GM19372 (cell line): ENCODE measurements at regions not wholly inside any gene's neighbourhood (a gene's known extent, or its start where the extent isn't known, plus 50 kb on each side); places are given as distances from the start of the nearest gene placed in this dataset.

Experiments
- ATAC-seq: cut with Tn5 transposase; IDR thresholded peaks from one replicate; pipeline ENCODE4 v1.9.1; 2021; ENCODE audit warnings: mild to moderate bottlenecking, low read depth, moderate library complexity; ENCODE audit not compliant: unreplicated experiment

DNA sequence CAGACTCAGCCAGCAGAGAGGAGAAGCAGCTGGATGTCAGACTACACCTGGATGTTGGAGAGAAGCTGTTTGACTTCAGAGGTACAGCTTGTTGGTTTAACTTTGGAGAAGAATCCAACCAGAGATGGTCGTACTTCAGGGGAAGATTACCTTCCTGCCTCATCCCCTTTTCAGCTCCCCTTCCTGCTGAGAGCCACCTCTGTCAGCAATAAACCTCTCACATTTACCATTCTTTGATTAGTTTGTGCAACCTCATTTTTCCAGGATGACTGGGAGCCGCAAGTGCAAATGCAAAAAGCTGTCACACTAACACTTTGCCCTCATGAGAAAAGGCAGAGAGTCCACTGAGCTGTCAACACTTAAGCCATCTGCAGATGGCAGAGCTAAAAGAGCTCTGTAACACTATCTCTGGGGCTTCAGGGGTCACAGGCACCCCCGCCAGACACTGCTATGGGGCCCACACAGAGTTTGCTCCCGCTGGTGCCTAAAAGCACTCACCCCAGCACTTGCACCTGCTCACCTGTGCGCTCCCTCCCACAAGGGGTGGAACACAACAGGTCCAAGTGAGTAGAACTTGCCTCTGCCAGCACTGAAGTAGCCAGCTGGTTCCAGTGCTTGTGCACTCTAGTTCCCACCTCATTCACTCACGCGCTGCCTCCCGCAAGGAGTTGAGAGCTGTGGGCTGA lies 391.7 kb downstream of the METTL4 start:
- ATAC-seq = no peak

DNA sequence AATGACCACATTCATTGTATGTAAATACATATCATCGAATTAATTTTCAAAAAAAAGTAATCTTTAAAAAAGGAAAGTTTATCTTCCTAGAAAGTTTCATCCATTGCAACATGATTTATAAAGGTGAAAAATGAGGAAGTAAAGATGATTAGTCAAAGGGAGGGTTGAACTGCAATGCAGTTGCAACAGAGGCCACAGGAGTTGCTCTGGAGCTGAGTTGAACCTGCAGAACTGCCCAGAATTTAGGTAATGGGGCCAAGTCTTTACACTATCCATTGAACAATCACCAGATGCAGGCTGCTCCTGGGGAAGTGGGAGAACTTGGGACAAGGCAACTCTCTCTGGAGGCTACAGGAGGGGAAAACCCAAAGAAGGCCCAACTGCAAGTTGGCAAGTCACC lies 390.7 kb downstream of the METTL4 start:
- ATAC-seq = no peak

DNA sequence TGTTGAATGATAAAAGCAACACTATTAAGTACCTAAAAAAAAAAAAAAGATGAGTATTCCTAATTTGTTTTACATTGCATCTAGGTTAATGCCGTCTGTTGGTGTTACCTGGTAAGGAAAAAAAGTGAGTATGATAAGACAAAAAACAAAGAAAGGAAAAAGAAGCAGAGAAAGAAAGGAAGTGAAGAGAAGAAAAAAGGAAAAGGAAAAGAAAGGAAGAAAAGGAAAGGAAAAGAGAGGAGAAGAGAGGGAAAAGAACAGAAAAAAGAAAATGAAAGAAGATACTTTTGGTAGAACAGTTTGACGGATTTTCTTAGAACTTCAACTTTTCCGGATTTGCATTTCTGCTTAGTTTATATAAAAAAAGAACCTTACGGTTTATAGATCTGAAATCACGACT lies 387.9 kb downstream of the METTL4 start:
- ATAC-seq = no peak

DNA sequence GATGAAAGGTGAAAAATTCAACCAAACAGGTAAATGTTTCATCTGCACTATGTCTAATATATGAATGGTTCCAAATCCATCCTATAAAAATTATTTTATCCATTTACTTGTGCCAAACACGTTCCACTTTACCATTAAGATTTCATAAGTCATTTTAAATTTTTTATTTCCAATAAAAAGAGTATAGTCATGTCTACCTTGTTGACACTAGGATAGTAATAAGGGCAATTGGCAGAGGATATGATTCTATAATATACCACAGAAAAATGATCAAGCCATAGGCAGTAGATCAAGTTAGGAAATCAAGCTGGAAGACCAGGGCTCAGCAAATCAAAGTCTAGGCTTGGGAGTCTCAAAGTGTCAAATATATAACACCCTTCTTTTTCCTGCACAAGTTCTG lies 384.3 kb downstream of the METTL4 start:
- ATAC-seq = no peak

DNA sequence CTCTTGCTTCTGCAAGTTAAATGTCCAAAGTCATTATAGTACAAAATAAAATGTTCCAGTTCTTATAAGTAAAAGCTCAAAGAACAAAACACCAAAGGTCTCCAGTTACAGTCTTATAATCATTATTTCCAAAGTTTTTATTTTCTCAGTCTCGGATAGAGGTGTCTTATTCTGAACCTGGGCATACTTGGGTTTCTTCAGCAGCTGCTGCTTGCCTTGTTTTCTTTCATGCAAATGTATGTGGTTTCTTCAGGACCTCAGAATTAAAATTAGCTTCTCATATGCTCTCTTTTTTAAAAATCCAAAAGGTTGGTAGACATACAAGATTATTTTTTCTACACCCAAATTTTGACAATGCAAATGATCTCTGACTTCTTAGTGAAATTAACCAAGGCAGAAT lies 383.0 kb downstream of the METTL4 start:
- ATAC-seq = no peak

DNA sequence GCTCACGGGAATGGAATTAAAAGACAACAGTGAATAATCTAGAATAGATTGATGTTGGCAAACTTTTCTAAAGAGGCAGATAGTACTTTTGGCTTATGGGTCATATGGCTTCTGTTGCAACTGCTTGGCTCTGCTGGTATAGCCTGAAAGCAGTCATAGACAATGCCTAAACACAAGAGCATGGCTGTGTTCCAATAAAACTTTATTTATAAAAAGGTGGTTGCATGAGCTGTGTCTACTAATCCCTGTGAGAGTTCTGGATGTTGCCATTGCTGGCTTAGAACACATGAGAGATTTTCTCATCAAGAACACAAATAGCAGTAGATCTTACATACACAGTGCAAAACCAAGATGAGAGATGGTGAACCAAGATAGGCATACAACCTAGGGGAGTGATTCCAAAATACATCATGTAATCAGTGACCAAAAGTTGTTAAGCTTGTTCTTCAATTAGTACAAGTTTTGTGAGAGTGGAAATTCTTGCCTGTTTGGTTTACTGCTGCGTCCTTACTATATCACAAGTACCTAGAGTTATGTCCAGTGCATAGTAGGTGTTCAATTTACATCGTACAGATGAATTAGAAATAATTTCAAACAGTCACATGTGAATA lies 380.0 kb downstream of the METTL4 start:
- no peak for ATAC-seq

DNA sequence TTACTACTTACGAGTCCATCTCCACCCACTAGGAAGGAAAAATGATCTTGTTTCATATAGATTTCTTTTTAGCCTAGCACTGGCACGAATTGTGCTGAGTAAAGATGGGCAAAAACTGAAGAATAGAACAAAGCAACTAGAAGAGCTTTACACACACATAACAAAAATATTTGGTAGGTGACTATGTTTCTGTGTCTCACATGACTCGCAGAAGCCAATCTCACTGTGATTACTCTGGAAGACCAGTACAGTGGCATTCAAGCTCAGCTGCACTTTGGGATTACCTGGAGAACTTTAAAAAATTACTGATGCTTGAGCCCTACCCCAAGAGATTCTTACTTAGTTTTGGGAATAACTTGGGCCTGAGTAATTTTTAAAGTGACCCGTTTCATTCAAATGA lies 378.7 kb downstream of the METTL4 start:
- no peak for ATAC-seq

DNA sequence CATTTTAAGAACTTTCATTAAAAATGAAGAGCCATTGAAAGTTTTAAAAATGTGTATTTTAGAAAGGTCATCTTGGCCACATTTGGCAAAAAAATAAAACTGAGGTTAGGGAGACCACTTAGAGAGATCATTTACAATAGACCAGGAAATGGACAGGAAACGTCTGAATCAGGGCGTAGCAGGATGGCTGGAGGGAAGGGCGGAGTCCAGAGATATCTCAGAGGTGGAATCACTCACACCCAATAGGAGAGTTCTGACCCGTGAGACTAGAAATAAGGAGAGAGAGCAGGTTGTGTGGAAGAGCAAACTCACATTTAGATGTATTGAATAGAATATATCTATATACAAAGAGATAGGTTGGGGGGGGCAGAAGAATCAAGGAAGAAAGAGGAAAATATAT lies 373.4 kb downstream of the METTL4 start:
- ATAC-seq = no peak

DNA sequence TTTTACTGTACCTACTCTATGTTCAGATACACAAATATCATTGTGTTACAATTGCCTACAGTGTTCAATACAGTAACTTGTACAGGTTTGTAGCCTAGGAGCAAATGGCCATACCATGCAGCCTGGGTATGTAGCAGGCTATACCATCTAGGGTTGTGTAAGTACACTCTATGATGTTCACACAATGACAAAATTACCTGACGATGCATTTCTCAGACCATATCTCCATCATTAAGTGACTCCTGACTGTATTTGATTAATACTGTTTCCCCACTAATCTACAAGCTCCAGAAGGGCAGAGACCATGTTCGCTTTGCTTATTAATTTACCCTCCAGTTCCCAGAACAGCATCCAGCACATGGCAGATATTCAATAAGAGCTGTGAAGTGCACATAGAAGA lies 372.2 kb downstream of the METTL4 start:
- ATAC-seq = no peak

DNA sequence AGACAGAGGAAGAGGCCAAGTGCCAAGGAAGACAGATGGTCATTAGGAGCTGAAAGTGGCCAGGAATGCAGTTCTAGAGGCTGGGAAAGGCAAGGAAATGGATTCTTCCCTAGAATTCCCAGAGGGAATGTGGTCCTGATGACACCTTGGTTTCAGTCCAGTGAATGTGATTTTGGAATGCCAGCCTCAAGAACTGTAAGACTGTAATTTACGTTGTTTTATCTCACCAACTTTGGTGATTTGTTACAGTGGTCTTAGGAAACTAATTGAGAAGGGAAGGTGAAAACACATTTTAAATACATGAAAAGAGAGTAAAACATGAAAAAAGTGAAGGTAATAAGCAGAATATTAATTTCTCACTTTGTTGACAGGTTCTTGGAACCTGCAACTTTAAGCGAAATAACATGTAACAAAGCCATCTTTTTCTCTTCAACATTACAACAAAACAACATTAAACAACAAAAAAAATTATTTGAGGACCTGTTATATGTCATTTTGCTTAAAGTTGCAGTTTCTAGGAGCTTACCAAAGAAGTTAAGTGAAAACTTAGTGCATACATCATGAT lies 370.2 kb downstream of the METTL4 start:
- ATAC-seq = no peak

DNA sequence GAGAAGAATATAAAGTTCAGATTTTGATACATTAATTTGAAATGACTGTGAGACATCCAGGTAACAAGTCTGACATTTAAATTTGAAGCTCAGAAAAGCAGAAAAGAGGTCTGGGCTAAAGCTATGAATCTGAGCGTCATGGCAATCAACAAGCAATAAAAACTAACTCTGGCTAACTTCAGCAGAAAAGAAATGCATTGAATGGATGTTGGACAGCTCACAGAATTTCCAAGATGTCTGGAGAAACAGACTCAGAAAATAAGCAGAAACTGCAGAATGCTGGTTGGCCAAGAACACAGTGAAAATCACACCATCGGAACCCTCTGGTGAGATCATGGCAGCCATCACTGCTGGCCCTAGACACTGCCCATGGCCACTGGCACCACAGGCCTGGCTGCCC lies 366.6 kb downstream of the METTL4 start:
- no peak for ATAC-seq

DNA sequence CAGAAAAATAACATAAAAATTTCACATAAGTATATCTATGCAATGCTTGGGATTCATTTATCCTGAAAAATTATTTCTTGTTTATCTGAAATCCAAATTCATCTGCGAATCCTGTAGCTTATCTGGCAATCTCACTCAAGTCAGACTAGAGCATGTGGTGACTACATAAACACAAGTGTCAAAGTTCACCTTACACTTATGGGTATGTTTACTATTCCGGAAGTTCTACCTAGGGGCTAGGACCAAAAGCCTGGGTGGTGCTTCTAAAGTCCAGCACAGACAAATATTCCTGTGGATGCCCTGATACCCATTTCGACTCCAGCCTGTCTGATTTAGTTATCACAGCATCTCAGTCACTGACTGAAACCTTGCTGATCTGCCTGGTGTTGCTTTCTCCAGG lies 364.0 kb downstream of the METTL4 start:
- no peak for ATAC-seq

DNA sequence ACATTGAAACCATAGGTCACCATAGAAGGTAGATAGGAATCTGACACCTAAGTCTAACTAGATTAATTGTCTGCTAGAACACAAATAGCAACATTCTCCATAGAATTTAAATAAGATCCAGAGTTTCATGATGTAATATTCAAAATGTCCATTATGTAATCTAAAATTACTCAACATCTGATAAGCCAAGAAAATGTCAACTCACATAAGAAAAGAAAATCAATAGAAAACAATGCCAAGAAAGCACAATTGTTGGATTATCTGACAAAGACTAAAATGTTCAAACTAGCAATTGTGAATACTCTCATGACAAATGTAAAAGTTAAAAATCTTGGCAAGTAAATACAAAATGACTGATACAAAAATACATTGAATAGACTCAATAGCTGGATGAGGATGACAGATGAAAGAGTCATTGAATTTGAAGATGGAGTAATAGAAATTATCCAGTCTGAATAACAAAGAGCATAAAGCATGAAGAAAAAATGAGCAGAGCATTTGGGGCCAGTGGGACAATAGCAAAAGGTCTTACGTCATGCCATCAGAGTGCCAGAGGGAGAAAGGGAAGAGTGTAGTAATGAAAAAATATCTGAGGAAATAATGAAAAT lies 358.6 kb downstream of the METTL4 start:
- ATAC-seq = no peak

DNA sequence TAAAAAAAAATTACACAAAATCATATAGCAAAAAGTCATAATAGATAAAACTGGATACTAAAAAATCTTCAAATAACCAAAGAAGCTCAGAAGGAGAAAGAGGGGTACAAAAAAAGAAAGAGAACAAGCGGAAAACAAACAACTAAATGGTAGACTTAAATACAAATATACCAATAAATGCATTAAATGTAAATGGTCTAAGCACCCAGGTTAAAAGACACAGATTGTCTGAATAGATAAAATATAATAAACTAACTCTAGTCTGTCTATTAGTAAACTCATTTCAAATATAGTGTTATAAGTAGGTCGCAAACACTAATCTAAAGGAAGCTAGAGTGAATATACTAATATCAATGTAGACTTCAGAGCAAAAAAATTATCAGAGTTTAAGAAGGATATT lies 357.4 kb downstream of the METTL4 start:
- no peak for ATAC-seq

DNA sequence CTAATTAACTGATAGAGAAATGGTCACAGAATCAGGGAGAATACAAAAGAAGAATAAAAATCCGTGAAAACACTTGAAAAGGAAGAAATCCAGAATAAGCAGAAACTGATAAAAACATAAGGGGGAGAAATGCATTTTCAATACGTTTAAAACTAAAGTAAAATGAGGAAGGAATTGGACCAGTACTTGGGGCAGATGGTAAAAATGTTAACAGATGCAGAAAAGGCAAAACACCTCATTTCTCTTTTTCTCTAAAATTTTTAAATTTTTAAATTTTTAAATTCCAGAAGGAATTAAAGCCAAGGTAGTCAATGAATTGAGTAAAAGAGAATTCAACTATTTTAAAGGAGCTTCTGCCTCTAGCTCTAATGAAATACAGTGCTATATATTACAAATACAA lies 353.9 kb downstream of the METTL4 start:
- no peak for ATAC-seq

DNA sequence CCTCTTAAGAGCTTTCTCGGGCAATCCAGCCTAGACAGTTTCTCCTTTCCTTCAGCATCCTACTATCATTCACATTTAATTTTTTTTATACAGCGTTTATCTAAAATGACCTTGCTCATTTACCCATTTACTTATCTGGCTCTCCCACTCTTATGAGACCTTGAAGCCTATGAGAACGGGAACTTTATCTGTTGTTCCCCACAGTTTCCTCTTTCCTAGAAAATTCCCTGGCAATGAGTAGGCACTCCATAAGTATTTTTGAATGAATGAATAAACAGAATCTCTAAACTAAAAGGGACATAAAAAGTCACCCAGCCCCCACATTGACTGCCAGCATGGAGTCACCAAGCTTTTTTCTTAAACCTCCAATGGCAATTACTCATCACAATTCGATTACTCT lies 353.2 kb downstream of the METTL4 start:
- ATAC-seq = no peak

DNA sequence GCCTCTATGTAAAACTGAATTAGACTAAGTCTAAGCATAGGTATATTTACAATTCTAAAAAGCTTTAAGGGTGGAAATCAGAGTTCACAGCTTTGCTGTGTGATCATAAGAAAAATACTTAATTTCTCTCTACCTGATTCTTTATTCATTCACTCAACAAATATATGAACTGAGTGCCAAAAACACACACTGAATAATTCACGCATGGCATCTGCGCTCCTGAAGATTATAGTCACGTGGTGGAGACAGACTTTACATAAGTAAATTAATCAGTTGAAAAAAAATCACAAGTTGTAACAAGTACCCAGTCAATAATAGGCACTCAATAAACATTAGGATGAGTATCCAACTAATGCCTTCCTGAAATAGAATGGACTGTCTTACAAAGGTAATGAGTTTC lies 351.6 kb downstream of the METTL4 start:
- ATAC-seq = no peak

DNA sequence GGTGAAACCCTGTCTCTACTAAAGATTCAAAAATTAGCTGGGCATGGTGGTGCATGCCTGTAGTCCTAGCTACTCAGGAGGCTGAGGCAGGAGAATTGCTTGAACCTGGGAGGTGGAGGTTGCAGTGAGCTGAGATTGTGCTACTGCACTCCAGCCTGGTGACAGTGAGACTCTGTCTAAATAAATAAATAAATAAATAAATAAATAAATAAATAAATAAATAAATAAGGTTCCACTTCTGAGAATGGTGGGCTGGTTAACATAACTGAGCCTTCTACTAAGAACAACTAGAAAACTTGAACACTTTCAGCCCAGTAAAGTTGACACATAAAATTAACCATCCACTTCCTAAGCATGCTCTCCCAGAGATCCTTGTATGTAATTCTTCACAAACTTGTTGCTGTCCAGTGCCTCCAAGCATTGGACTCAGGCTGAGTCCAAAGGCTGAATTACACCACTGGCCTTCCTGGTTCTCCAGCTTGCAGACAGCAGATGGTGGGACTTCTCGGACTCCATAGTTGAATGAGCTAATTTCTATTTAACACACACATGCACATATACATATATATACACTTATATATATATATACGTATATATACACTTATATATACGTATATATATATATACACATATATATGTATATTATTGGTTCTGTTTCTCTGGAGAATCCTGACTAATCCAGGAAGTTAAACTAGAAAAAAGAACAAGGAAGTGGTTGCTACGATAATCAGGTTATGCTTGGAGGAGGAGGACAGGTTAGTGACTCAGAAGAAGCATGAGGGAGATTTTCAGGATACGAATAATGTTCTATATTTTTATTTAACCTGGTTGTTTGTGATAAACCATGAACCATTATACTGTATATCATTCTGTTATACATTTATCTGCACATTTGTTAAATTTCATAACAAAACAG lies 348.8 kb downstream of the METTL4 start:
- no peak for ATAC-seq

DNA sequence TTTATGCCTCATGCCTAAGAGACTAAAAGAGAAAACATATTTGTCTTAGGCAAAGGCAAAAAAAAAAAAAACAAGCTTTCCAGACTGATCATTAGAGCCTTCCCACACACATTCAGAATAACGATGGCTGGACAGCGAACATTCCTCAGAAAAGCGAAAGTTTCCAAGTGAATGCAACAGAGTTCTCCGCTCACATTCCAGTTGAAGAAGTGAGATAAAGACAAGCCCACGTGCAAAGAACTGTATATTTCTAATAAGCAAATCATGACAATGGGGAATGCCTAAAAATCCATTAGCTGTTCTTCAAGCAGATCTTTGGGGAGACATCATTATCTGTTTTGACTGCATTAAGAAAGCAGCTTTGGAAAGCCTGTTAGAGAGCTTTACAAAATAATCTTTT lies 347.9 kb downstream of the METTL4 start:
- ATAC-seq = no peak

DNA sequence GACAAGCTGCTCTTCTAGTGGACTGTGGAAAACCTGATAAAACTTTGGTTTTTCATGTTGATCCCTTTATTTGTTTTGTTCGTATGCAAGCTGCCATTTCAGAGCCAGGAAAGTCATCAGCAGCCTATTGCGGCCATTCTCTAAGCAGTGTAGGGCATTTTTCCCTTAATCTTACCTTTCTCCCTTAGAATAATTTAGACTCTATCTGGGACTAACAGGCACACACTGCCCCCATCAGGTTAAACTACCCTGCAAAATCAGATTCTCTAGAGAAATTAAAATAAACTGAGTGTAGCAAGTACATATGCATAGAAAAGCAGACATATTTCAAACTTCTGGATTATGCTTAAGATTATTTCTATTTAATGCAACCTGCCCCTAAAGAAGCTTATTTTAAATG lies 347.5 kb downstream of the METTL4 start:
- ATAC-seq = no peak

DNA sequence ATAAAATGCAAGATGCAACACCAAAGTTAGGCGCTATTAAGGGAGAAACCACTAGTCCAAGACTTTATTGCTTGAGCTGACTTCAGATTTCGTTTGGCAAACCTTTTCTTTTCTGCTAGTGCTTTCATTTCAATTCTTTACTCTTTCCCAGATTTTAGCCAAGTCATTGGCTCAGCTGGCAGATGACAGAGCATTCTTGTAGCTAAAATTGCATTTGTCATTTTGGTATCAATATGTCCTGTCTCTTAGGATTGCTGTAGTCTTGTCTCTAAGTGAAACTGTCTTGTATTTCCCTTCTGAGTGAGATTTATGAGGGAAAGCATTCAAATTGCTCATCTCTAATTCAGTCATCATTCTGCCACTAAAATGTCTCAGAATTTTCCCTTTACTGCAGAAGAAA lies 335.1 kb downstream of the METTL4 start:
- no peak for ATAC-seq
